Chondrocyte (in vitro differentiated cells): ENCODE measurements at regions not wholly inside any gene's neighbourhood (a gene's known extent, or its start where the extent isn't known, plus 50 kb on each side); places are given as distances from the start of the nearest gene placed in this dataset.

ENCODE experiments used
- DNase-seq: peaks from one replicate; pipeline ENCODE4 v3.0.0; 2021; ENCODE audit warnings: mixed read lengths, low spot score
- H3K27ac Mint-ChIP-seq: one replicate; pipeline ENCODE4 v1.8.0; 2021; ENCODE audit warnings: mild to moderate bottlenecking, moderate library complexity, mixed read lengths; ENCODE audit not compliant: unreplicated experiment
- H3K27me3 Mint-ChIP-seq: 2 replicates; pipeline ENCODE4 v1.8.0; 2021; ENCODE audit warnings: low read depth, mixed read lengths
- H3K36me3 Mint-ChIP-seq: 2 replicates; pipeline ENCODE4 v1.8.0; 2021; ENCODE audit warnings: low read depth, mixed read lengths
- H3K4me1 Mint-ChIP-seq: 2 replicates; pipeline ENCODE4 v1.8.0; 2021; ENCODE audit warnings: low read depth, mild to moderate bottlenecking, mixed read lengths
- H3K4me3 Mint-ChIP-seq: one replicate; pipeline ENCODE4 v1.8.0; 2021; ENCODE audit warnings: mild to moderate bottlenecking, moderate library complexity, mixed read lengths; ENCODE audit not compliant: unreplicated experiment
- H3K9me3 Mint-ChIP-seq: 2 replicates; pipeline ENCODE4 v1.8.0; 2021; ENCODE audit warnings: low read depth, mixed read lengths
- TF ChIP-seq, protein P1 (sequence below): fragments of 200-600 bp; sonication (generic); IDR thresholded peaks from 2 replicates; pipeline ENCODE4 v1.5.0; 2021; ENCODE audit warnings: antibody characterized with exemption, mild to moderate bottlenecking, moderate library complexity

DNA sequence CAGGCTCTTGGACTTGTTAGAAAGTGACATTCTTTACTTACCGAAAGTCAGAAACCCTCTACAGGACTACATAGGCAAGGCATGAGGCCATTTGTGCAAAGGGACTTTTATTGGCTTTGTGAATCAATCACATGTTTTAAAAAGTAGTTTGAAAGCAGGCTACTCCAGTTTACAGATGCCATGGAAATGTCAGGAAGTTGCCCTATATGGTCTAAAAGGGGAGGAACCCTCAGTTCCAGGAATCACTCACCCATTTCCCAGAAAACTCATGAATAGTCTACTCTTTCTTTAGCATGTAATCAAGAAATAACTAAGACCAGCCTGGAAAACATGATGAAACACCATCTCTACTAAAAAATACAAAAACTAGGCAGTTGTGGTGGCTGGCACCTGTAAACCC lies 51.0 kb upstream of the MKRN3 start:
- H3K4me1 Mint-ChIP-seq = no peaks in the 10 kb centered on the region
- H3K27ac Mint-ChIP-seq = no peak overlapping the region
- H3K9me3 Mint-ChIP-seq = peaks cover 25% of the 10 kb centered on the region

DNA sequence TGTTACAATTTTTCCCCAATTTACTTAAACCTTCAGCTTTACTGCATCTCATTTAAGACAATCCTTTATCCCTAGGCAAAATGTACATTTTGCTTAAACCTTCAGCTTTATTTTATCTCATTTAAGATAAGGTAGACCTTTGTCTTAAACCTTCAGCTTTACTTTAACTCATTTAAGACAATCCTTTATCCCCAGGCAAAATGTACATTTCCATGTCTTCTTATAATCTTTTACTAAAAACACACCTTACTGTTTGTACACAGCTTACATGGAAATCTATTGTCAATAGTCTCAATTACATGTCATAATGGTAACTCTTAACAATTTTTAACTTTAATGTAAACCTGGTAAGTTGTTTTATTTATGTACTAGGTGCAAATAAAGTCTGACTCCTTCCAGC lies 58.7 kb upstream of the MKRN3 start:
- peaks cover 2% of the 10 kb centered on the region for H3K27me3 Mint-ChIP-seq
- peaks cover 16% of the 10 kb centered on the region for H3K9me3 Mint-ChIP-seq
- no peaks in the 10 kb centered on the region for H3K36me3 Mint-ChIP-seq
- DNase-seq = no peak
- H3K4me1 Mint-ChIP-seq = no peaks in the 10 kb centered on the region
- no peak overlapping the region for H3K4me3 Mint-ChIP-seq
- no peak overlapping the region for H3K27ac Mint-ChIP-seq
- TF ChIP-seq, protein P1, sequence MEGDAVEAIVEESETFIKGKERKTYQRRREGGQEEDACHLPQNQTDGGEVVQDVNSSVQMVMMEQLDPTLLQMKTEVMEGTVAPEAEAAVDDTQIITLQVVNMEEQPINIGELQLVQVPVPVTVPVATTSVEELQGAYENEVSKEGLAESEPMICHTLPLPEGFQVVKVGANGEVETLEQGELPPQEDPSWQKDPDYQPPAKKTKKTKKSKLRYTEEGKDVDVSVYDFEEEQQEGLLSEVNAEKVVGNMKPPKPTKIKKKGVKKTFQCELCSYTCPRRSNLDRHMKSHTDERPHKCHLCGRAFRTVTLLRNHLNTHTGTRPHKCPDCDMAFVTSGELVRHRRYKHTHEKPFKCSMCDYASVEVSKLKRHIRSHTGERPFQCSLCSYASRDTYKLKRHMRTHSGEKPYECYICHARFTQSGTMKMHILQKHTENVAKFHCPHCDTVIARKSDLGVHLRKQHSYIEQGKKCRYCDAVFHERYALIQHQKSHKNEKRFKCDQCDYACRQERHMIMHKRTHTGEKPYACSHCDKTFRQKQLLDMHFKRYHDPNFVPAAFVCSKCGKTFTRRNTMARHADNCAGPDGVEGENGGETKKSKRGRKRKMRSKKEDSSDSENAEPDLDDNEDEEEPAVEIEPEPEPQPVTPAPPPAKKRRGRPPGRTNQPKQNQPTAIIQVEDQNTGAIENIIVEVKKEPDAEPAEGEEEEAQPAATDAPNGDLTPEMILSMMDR = no peak

More for the DNA sequence above, 51.0 kb upstream of the MKRN3 start:
- DNase-seq = no peak
- no peaks in the 10 kb centered on the region for H3K27me3 Mint-ChIP-seq
- TF ChIP-seq, protein P1 = no peak
- no peaks in the 10 kb centered on the region for H3K36me3 Mint-ChIP-seq
- H3K4me3 Mint-ChIP-seq = no peak overlapping the region

DNA sequence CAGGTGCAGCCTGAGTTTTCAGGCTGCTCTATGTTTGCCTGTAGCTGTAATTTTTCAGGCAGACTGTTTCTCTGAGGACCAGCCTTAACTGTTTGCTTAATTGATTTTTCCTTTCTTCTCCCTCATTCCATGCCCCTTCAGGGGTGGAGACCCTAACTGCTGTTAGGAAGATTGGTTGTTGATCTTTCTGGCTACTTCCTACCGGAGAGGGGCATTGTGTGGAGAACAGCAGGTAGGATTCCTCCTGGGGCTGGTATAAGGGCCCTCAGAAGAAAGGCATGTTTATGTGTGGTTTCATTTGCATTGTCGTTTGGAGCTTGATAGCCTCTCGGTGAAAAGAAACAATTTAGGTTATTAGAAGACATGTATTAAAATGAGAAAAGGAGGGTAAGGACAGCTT lies 56.9 kb upstream of the GOLGA6L2 start:
- Mint-ChIP-seq H3K27me3 (peaks cover 2% of the 10 kb centered on the region), H3K9me3 (no peaks in the 10 kb centered on the region), H3K4me3 (no peak overlapping the region), H3K27ac (no peak overlapping the region), H3K4me1 (no peaks in the 10 kb centered on the region), H3K36me3 (no peaks in the 10 kb centered on the region)
- TF ChIP-seq, protein P1 = no peak
- no peak for DNase-seq

DNA sequence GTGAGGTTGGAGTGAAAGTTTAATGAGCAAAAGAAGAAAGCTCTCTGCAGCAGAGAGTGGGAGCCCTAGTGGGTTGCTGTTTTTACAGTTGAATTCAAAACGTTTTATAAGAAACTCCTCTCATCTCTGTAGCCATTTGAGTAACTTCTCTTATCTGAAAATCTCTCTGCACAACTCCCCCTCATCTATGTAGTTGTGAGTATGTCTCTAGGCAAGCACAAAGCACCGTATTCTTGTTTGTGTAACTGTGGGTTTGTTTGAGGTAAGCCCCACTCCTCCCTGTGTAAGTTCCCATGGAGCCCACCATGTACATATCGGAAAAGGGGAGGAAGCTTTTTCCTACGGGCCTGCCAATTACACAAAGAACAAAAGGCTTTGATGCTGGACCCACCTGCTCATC lies 56.5 kb upstream of the GOLGA6L2 start:
- TF ChIP-seq, protein P1 = no peak
- no peaks in the 10 kb centered on the region for H3K4me1 Mint-ChIP-seq
- H3K27me3 Mint-ChIP-seq = peaks cover 2% of the 10 kb centered on the region
- no peak overlapping the region for H3K4me3 Mint-ChIP-seq
- no peaks in the 10 kb centered on the region for H3K9me3 Mint-ChIP-seq
- DNase-seq = no peak
- no peaks in the 10 kb centered on the region for H3K36me3 Mint-ChIP-seq
- H3K27ac Mint-ChIP-seq = no peak overlapping the region

DNA sequence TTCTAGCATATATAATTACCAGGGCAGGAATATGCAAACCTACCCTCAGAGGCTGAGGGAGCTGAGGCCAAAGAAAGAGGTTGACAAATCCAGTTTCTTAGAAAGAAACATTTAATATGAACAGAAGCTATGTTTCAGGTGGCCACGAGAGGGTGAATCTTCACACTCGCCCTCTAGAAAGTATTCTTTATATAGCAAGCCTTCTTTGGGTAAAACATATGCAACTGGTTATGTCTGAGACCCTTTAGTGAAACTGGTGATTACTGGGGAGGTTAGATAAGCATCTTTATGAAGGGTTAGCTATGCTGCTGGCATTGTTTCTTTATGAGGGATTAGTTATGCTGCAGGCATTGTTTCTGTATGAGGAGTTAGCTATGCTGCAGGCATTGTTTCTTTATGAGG lies 50.7 kb upstream of the GOLGA6L2 start:
- Mint-ChIP-seq H3K4me1 (no peaks in the 10 kb centered on the region), H3K27me3 (no peaks in the 10 kb centered on the region), H3K4me3 (no peak overlapping the region), H3K9me3 (no peaks in the 10 kb centered on the region), H3K36me3 (no peaks in the 10 kb centered on the region), H3K27ac (no peak overlapping the region)
- no peak for DNase-seq
- TF ChIP-seq, protein P1 = peak; percentile 68
